Activated T-helper 2 cell treated with anti-CD3 and anti-CD28 coated beads, Interferon-gamma antibody, Interleukin-2, Interleukin-4, amounts not matched to agents 10 μg/mL and 5 μg/mL and 100 μg/mL, durations not matched to agents 14 hours and 24 hours and 36 hours (primary cell): ENCODE measurements at regions not wholly inside any gene's neighbourhood (a gene's known extent, or its start where the extent isn't known, plus 50 kb on each side); places are given as distances from the start of the nearest gene placed in this dataset.
"Not testable (repeated sequence)": the region's sequence is repeated elsewhere in the genome, so short reads cannot be mapped to it uniquely, and the experiment has no call there.

Source experiments
- DNase-seq: peaks from one replicate; pipeline ENCODE4 v3.0.0; 2021; ENCODE audit warnings: low spot score
- H3K27ac Mint-ChIP-seq: one replicate; pipeline ENCODE4 v1.8.0; 2021; ENCODE audit warnings: mixed read lengths
- H3K27me3 Mint-ChIP-seq: one replicate; pipeline ENCODE4 v1.8.0; 2021; ENCODE audit warnings: low read depth, mixed read lengths
- H3K36me3 Mint-ChIP-seq: one replicate; pipeline ENCODE4 v1.8.0; 2021; ENCODE audit warnings: low read depth, mixed read lengths
- H3K4me1 Mint-ChIP-seq: one replicate; pipeline ENCODE4 v1.8.0; 2021; ENCODE audit warnings: low read depth, mixed read lengths
- H3K4me3 Mint-ChIP-seq: one replicate; pipeline ENCODE4 v1.8.0; 2021; ENCODE audit warnings: low read depth, mild to moderate bottlenecking, moderate library complexity, mixed read lengths
- H3K9me3 Mint-ChIP-seq: one replicate; pipeline ENCODE4 v1.8.0; 2021; ENCODE audit warnings: mixed read lengths
- intact Hi-C: fragments of 100-400 bp; cut with micrococcal nuclease; formaldehyde crosslinking; loops from one replicate; pipeline ENCODE4 v1.15.1; 2023

DNA sequence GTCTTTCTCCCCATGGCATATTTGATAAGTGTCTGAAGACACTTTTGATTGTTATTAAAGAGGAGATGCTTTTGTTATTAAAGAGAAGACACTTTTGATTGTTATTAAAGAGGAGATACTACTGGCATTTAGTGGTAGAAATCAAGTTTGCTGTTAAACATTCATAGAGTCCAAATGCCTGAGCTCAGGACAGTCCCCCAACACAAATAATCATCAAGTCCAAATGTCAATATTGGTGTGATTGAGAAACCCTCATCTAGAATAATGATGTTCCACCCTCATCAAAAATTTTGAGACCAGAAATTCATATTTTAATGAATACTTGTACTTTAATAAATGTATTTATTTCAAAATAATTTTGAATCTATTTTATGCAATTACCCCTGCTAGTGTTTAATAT lies 1412.9 kb upstream of the PCDH7 start:
- Mint-ChIP-seq H3K27ac (no peak overlapping the region), H3K9me3 (peaks cover 20% of the 10 kb centered on the region), H3K4me1 (no peaks in the 10 kb centered on the region), H3K27me3 (no peaks in the 10 kb centered on the region), H3K4me3 (no peak overlapping the region), H3K36me3 (no peaks in the 10 kb centered on the region)
- no peak for DNase-seq
- intact Hi-C loops, result no loop called here

DNA sequence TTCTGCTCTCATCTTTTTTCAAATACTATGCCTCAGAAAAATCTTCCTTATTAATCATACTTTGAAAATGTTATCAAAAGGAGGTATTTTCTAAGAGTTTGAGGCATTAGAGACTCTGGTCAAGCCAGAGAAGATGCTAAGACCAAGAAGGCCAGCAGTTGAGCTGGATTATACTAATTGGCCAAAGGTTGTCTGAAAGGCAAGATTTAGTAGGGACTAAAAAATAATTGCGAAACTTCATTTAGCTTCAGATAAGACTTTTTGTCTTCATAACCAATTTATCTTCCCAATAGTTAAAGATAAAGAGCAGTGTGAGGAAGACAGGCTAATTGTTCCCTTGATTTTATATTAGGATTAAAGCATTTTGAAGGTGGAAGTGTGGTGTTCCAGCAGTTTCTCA lies 1412.4 kb upstream of the PCDH7 start:
- peaks cover 22% of the 10 kb centered on the region for H3K9me3 Mint-ChIP-seq
- H3K36me3 Mint-ChIP-seq, result no peaks in the 10 kb centered on the region
- intact Hi-C loops, result no loop called here
- DNase-seq, result no peak
- H3K27ac Mint-ChIP-seq, result no peak overlapping the region
- H3K27me3 Mint-ChIP-seq, result no peaks in the 10 kb centered on the region
- no peaks in the 10 kb centered on the region for H3K4me1 Mint-ChIP-seq
- no peak overlapping the region for H3K4me3 Mint-ChIP-seq

- no peak overlapping the region for H3K4me3 Mint-ChIP-seq
- H3K4me1 Mint-ChIP-seq, result no peaks in the 10 kb centered on the region
- H3K9me3 Mint-ChIP-seq, result peaks cover 22% of the 10 kb centered on the region
- no peaks in the 10 kb centered on the region for H3K36me3 Mint-ChIP-seq
- intact Hi-C loops, result no loop called here
- no peaks in the 10 kb centered on the region for H3K27me3 Mint-ChIP-seq
- no peak for DNase-seq
- H3K27ac Mint-ChIP-seq, result no peak overlapping the region
These were observed 1411.1 kb upstream of the PCDH7 start for GRCh38 chr4:29309050-29309449.

GRCh38 chr4:29310252-29310651 lies 1409.9 kb upstream of the PCDH7 start:
- Mint-ChIP-seq H3K36me3 (no peaks in the 10 kb centered on the region), H3K27ac (no peak overlapping the region), H3K9me3 (peaks cover 22% of the 10 kb centered on the region), H3K4me1 (no peaks in the 10 kb centered on the region), H3K4me3 (no peak overlapping the region), H3K27me3 (no peaks in the 10 kb centered on the region)
- DNase-seq, result no peak
- intact Hi-C loops, result no loop called here

GRCh38 chr4:29311247-29311646 lies 1408.9 kb upstream of the PCDH7 start:
- Mint-ChIP-seq H3K36me3 (no peaks in the 10 kb centered on the region), H3K27me3 (no peaks in the 10 kb centered on the region), H3K27ac (no peak overlapping the region), H3K4me1 (no peaks in the 10 kb centered on the region), H3K4me3 (no peak overlapping the region), H3K9me3 (peaks cover 22% of the 10 kb centered on the region)
- DNase-seq, result no peak
- intact Hi-C loops, result no loop called here

- Mint-ChIP-seq H3K27me3 (no peaks in the 10 kb centered on the region), H3K4me3 (no peak overlapping the region), H3K9me3 (peaks cover 36% of the 10 kb centered on the region), H3K27ac (no peak overlapping the region), H3K36me3 (no peaks in the 10 kb centered on the region), H3K4me1 (no peaks in the 10 kb centered on the region)
- no peak for DNase-seq
- intact Hi-C loops, result no loop called here
These were observed 1400.4 kb upstream of the PCDH7 start for GRCh38 chr4:29319663-29320340.

DNA sequence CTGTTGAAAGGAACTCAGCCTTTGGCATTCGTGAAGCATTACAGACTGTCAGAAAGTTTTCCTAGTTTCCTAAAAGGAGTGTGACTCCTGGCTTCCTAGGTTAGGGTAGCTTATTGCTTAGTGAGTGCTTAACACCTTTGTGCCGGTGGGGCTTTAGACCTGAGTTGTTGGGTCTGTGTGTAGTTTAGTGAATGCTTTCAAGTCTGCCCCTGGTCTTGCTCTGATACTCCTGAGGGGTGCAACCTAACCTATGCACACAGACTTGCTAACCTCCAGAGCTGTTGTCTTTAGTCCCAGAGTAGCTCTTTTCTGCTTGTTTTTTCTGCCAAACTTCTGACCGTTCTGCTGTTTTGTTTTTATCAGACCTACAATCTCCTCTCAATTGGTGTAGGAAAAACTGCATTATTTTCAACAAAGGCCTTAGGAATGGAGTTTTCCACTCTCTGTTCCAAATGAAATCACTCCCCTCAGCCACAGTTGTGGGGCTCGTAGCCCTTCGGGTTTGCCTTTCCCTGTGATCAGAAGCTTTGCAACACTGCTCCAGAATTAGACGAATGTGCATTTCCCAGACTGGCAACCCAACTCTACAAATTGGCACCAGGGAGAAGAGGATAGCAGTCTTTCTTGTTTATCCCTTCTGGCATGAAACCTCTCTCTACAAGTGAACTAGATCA lies 1399.1 kb upstream of the PCDH7 start:
- H3K4me1 Mint-ChIP-seq, result no peaks in the 10 kb centered on the region
- H3K9me3 Mint-ChIP-seq, result peaks cover 39% of the 10 kb centered on the region
- DNase-seq, result no peak
- intact Hi-C loops, result no loop called here
- H3K27ac Mint-ChIP-seq, result no peak overlapping the region
- H3K27me3 Mint-ChIP-seq, result no peaks in the 10 kb centered on the region
- H3K4me3 Mint-ChIP-seq, result no peak overlapping the region
- H3K36me3 Mint-ChIP-seq, result no peaks in the 10 kb centered on the region

GRCh38 chr4:29326004-29326403 lies 1394.2 kb upstream of the PCDH7 start:
- H3K36me3 Mint-ChIP-seq, result no peaks in the 10 kb centered on the region
- DNase-seq, result no peak
- no peaks in the 10 kb centered on the region for H3K4me1 Mint-ChIP-seq
- peaks cover 31% of the 10 kb centered on the region for H3K9me3 Mint-ChIP-seq
- H3K4me3 Mint-ChIP-seq, result no peak overlapping the region
- no peaks in the 10 kb centered on the region for H3K27me3 Mint-ChIP-seq
- intact Hi-C loops, result no loop called here
- H3K27ac Mint-ChIP-seq, result no peak overlapping the region

GRCh38 chr4:29326816-29327215 lies 1393.4 kb upstream of the PCDH7 start:
- Mint-ChIP-seq H3K4me1 (no peaks in the 10 kb centered on the region), H3K9me3 (peaks cover 39% of the 10 kb centered on the region), H3K27ac (no peak overlapping the region), H3K36me3 (no peaks in the 10 kb centered on the region), H3K4me3 (no peak overlapping the region), H3K27me3 (no peaks in the 10 kb centered on the region)
- DNase-seq, result no peak
- intact Hi-C loops, result no loop called here

- Mint-ChIP-seq H3K9me3 (peaks cover 34% of the 10 kb centered on the region), H3K27me3 (no peaks in the 10 kb centered on the region), H3K36me3 (no peaks in the 10 kb centered on the region), H3K4me3 (no peak overlapping the region), H3K27ac (no peak overlapping the region), H3K4me1 (no peaks in the 10 kb centered on the region)
- intact Hi-C loops, result no loop called here
- no peak for DNase-seq
These were observed 1383.3 kb upstream of the PCDH7 start for GRCh38 chr4:29336861-29337260.

DNA sequence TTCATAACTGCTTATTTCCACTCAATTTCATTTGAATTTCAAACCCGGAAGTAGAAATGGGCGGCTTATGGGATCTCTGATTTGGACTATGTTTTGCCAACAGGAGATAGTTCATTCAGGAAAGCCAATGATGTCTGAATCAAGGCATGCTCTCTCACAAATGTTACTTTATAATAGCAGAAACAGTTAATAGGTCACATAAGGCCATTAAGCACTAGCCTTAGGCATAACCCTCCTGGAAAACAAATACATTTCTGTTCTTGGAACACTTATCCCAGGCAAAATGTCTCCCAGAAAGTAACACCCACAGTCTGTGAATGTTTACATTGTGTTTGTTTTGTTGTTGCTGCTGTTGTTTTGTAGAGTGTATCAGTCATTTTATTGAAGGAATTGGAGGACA lies 1347.2 kb upstream of the PCDH7 start:
- Mint-ChIP-seq H3K4me1 (no peaks in the 10 kb centered on the region), H3K27ac (no peak overlapping the region), H3K27me3 (no peaks in the 10 kb centered on the region), H3K36me3 (no peaks in the 10 kb centered on the region), H3K9me3 (peaks cover 34% of the 10 kb centered on the region), H3K4me3 (no peak overlapping the region)
- intact Hi-C loops, result no loop called here
- DNase-seq, result no peak

DNA sequence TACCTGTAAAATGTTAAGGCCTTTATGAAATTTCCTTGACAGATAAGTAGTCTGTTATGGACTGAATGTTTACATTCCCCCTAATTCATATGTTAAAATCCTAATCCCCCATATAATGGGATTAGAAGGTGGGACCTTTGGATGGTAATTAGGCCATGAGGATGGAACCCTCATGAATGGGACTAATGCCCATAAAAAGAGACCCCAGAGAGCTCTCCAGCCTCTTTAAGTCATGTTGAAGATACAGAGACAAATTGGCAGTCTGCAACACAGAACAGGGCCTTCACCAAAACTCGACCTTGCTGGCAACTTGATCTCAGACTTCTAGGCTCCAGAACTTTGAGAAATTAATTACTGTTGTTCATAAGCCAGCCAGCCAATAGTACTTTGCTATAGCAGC lies 1344.5 kb upstream of the PCDH7 start:
- H3K36me3 Mint-ChIP-seq, result no peaks in the 10 kb centered on the region
- no peak for DNase-seq
- H3K27ac Mint-ChIP-seq, result no peak overlapping the region
- H3K4me1 Mint-ChIP-seq, result no peaks in the 10 kb centered on the region
- H3K4me3 Mint-ChIP-seq, result no peak overlapping the region
- no peaks in the 10 kb centered on the region for H3K27me3 Mint-ChIP-seq
- intact Hi-C loops, result no loop called here
- H3K9me3 Mint-ChIP-seq, result peaks cover 34% of the 10 kb centered on the region

DNA sequence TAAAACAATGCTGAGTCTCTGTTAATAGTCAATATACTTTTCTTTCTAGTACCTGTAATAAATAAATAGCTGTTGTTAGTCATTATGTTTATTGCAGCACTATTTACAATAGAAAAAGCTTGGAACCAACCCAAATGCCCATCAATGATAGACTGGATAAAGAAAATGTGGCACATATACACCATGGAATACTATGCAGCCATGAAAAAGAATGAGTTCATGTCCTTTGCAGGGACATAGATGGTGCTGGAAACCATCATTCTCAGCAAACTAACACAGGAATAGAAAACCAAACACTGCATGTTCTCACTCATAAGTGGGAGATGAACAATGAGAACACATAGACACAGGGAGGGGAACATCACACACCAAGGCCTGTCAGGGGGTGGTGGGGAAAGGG lies 1341.9 kb upstream of the PCDH7 start:
- peaks cover 28% of the 10 kb centered on the region for H3K9me3 Mint-ChIP-seq
- H3K27ac Mint-ChIP-seq, DNase-seq, H3K36me3 Mint-ChIP-seq, intact Hi-C loops, H3K4me3 Mint-ChIP-seq, H3K27me3 Mint-ChIP-seq, H3K4me1 Mint-ChIP-seq: not testable (repeated sequence)
